Osteoblast (primary cell): ENCODE measurements at regions not wholly inside any gene's neighbourhood (a gene's known extent, or its start where the extent isn't known, plus 50 kb on each side); places are given as distances from the start of the nearest gene placed in this dataset.

Experiments
- DNase-seq: peaks from one replicate; pipeline ENCODE4 v3.0.0; 2011; ENCODE audit warnings: low spot score, mixed read lengths; ENCODE audit not compliant: insufficient read length; ENCODE audit errors: missing footprints
- H2AFZ ChIP-seq: 2 replicates; pipeline ENCODE4 v1.6.0; 2011; ENCODE audit warnings: mild to moderate bottlenecking, low read length
- H3K27ac ChIP-seq: 2 replicates; pipeline ENCODE4 v1.5.1; 2011; ENCODE audit warnings: mild to moderate bottlenecking, low read depth, low read length, moderate library complexity
- H3K27me3 ChIP-seq: 2 replicates; pipeline ENCODE4 v1.6.0; 2012; ENCODE audit warnings: mild to moderate bottlenecking, control low read depth, inconsistent platforms, low read length, moderate library complexity; ENCODE audit not compliant: insufficient read depth
- H3K36me3 ChIP-seq: 2 replicates; pipeline ENCODE4 v1.5.1; 2011; ENCODE audit warnings: mild to moderate bottlenecking, low read length, control low read depth, moderate library complexity; ENCODE audit not compliant: insufficient read depth
- H3K4me1 ChIP-seq: 2 replicates; pipeline ENCODE4 v1.5.1; 2011; ENCODE audit warnings: mild to moderate bottlenecking, low read length, control low read depth, moderate library complexity; ENCODE audit not compliant: insufficient read depth
- H3K4me2 ChIP-seq: 2 replicates; pipeline ENCODE4 v1.6.0; 2011; ENCODE audit warnings: mild to moderate bottlenecking, low read length; ENCODE audit not compliant: insufficient read depth
- H3K4me3 ChIP-seq: fragments of 200-600 bp; sonication (generic); 3 replicates; pipeline ENCODE4 v1.5.1; 2012; ENCODE audit warnings: mild to moderate bottlenecking, low read length, inconsistent platforms; ENCODE audit not compliant: insufficient read depth
- H3K79me2 ChIP-seq: 2 replicates; pipeline ENCODE4 v1.6.0; 2012; ENCODE audit warnings: mild to moderate bottlenecking, low read length, control low read depth, inconsistent platforms; ENCODE audit not compliant: insufficient read depth
- H3K9me3 ChIP-seq: 2 replicates; pipeline ENCODE4 v1.5.1; 2011; ENCODE audit warnings: low read depth, low read length, control low read depth
- H4K20me1 ChIP-seq: 2 replicates; pipeline ENCODE4 v1.6.0; 2012; ENCODE audit warnings: mild to moderate bottlenecking, low read length, control low read depth; ENCODE audit not compliant: insufficient read depth
- TF ChIP-seq, protein P1 (sequence below): IDR thresholded peaks from 2 replicates; pipeline ENCODE4 v1.5.1; 2011; ENCODE audit warnings: mild to moderate bottlenecking, low read depth, low read length, moderate library complexity; ENCODE audit errors: extremely low read depth

DNA sequence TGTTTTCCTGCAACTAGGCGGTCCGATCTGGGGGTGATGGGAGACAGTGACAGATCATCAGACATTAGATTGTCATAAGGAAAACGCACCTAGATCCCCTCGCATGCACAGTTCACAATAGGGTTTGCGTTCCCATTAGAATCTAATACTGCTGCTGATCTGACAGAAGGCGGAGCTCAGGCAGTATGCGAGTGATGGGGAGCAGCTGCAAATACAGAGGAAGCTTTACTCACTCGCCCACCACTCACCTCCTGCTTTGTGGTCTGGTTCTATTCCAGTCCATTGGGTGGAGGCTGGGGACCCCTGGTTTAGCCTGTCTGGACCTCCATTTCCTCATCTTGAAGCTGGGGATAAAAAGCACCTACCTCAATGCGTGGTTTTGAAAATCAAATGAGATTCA, 437.5 kb upstream of the PROK2 start:
- H3K4me2 ChIP-seq: no peak overlapping the region
- no peak for DNase-seq
- no peaks in the 10 kb centered on the region for H4K20me1 ChIP-seq
- H3K36me3 ChIP-seq: no peaks in the 10 kb centered on the region
- no peaks in the 10 kb centered on the region for H3K27me3 ChIP-seq
- H3K9me3 ChIP-seq: no peaks in the 10 kb centered on the region
- H2AFZ ChIP-seq: no peak overlapping the region
- TF ChIP-seq, protein P1, sequence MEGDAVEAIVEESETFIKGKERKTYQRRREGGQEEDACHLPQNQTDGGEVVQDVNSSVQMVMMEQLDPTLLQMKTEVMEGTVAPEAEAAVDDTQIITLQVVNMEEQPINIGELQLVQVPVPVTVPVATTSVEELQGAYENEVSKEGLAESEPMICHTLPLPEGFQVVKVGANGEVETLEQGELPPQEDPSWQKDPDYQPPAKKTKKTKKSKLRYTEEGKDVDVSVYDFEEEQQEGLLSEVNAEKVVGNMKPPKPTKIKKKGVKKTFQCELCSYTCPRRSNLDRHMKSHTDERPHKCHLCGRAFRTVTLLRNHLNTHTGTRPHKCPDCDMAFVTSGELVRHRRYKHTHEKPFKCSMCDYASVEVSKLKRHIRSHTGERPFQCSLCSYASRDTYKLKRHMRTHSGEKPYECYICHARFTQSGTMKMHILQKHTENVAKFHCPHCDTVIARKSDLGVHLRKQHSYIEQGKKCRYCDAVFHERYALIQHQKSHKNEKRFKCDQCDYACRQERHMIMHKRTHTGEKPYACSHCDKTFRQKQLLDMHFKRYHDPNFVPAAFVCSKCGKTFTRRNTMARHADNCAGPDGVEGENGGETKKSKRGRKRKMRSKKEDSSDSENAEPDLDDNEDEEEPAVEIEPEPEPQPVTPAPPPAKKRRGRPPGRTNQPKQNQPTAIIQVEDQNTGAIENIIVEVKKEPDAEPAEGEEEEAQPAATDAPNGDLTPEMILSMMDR: no peak
- peaks cover 3% of the 10 kb centered on the region for H3K4me1 ChIP-seq
- no peaks in the 10 kb centered on the region for H3K79me2 ChIP-seq
- H3K4me3 ChIP-seq: no peak overlapping the region
- no peak overlapping the region for H3K27ac ChIP-seq

DNA sequence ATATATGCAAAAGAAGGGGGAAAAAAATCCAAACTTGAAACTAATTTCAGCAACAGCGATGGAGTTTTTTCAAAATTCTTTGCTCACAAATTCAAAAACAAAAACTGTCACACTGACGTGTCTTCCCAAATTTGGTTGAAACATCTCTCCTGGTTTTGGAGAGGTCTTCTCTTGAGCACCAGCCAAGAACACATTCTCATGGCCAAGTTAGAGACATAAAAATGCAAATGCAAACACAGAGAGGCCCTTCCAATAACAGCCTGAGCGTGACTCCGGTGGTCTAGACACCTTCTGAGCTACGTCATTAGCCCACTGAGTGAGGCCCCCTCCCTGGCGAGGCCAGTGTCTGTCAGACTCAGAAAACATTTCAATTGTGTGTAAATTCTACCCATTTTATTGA, 436.0 kb upstream of the PROK2 start:
- Histone ChIP-seq H3K79me2 (no peaks in the 10 kb centered on the region), H3K4me3 (no peak overlapping the region), H3K27ac (no peak overlapping the region), H4K20me1 (no peaks in the 10 kb centered on the region), H3K4me2 (no peak overlapping the region), H2AFZ (no peak overlapping the region), H3K9me3 (no peaks in the 10 kb centered on the region), H3K36me3 (no peaks in the 10 kb centered on the region), H3K27me3 (no peaks in the 10 kb centered on the region), H3K4me1 (no peaks in the 10 kb centered on the region)
- DNase-seq: no peak
- TF ChIP-seq, protein P1: no peak

GRCh38 chr3:72219752-72220151, 434.8 kb upstream of the PROK2 start:
- Histone ChIP-seq H3K4me3 (no peak overlapping the region), H3K9me3 (no peaks in the 10 kb centered on the region), H3K36me3 (no peaks in the 10 kb centered on the region), H3K4me1 (no peaks in the 10 kb centered on the region), H4K20me1 (no peaks in the 10 kb centered on the region), H3K27ac (no peak overlapping the region), H2AFZ (no peak overlapping the region), H3K27me3 (no peaks in the 10 kb centered on the region), H3K79me2 (no peaks in the 10 kb centered on the region), H3K4me2 (no peak overlapping the region)
- no peak for DNase-seq
- TF ChIP-seq, protein P1: no peak

DNA sequence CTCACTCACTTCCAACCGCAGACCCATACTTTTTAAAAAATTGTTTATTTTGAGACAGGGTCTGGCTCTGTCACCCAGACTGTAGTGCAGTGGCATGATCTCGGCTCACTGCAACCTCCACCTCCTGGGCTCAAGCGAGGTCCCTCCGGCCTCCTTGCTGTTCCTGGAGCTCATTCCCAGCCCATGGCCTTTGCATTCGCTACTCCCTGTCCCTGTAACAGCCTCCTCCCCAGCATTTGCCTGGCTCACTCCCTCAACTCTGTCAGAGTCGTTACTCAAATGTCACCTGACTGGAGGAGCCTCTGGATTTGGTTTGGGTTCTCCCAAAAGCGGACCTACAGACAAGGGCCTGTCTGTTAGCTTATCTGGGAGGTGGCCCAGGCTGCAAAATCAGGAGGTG, 432.6 kb upstream of the PROK2 start:
- Histone ChIP-seq H3K9me3 (no peaks in the 10 kb centered on the region), H3K4me3 (no peak overlapping the region), H3K79me2 (no peaks in the 10 kb centered on the region), H4K20me1 (no peaks in the 10 kb centered on the region), H3K36me3 (no peaks in the 10 kb centered on the region), H2AFZ (no peak overlapping the region), H3K4me2 (no peak overlapping the region), H3K27me3 (no peaks in the 10 kb centered on the region), H3K27ac (no peak overlapping the region), H3K4me1 (no peaks in the 10 kb centered on the region)
- TF ChIP-seq, protein P1: no peak
- DNase-seq: no peak
